Mesothelial cell of epicardium (in vitro differentiated cells): ENCODE measurements at regions not wholly inside any gene's neighbourhood (a gene's known extent, or its start where the extent isn't known, plus 50 kb on each side); places are given as distances from the start of the nearest gene placed in this dataset.

Experiments
- DNase-seq, 2 experiments: peaks; one replicate each; pipeline ENCODE4 v3.0.0; 2021; ENCODE audit warnings: low spot score in 2 of 2; ENCODE audit not compliant: unreplicated experiment in 2 of 2
- H3K27ac Mint-ChIP-seq: 2 replicates; pipeline ENCODE4 v1.8.0; 2021; ENCODE audit warnings: mixed read lengths
- H3K27me3 Mint-ChIP-seq: 2 replicates; pipeline ENCODE4 v1.8.0; 2021; ENCODE audit warnings: low read depth, mixed read lengths
- H3K36me3 Mint-ChIP-seq: 2 replicates; pipeline ENCODE4 v1.8.0; 2021; ENCODE audit warnings: mixed read lengths
- H3K4me1 Mint-ChIP-seq: 2 replicates; pipeline ENCODE4 v1.8.0; 2021; ENCODE audit warnings: mixed read lengths
- H3K4me3 Mint-ChIP-seq: 2 replicates; pipeline ENCODE4 v1.8.0; 2021; ENCODE audit warnings: mild to moderate bottlenecking, moderate library complexity, mixed read lengths
- H3K9me3 Mint-ChIP-seq: 2 replicates; pipeline ENCODE4 v1.8.0; 2021; ENCODE audit warnings: mixed read lengths
- CTCF ChIP-seq: fragments of 200-600 bp; sonication (generic); IDR thresholded peaks from one replicate; pipeline ENCODE4 v1.5.0; 2021; ENCODE audit warnings: antibody characterized with exemption; ENCODE audit not compliant: unreplicated experiment

- H3K4me3 Mint-ChIP-seq, result no peak overlapping the region
- H3K27me3 Mint-ChIP-seq, result peaks cover 59% of the 10 kb centered on the region
- H3K36me3 Mint-ChIP-seq, result no peaks in the 10 kb centered on the region
- DNase-seq, result no peak
- no peak overlapping the region for H3K27ac Mint-ChIP-seq
- H3K9me3 Mint-ChIP-seq, result no peaks in the 10 kb centered on the region
- peaks cover 7% of the 10 kb centered on the region for H3K4me1 Mint-ChIP-seq
- no peak for TF ChIP-seq CTCF
Observed at GRCh38 chr5:175243441-175243840, 200.5 kb downstream of the DRD1 start.

- DNase-seq, result no peak
- peaks cover 7% of the 10 kb centered on the region for H3K4me1 Mint-ChIP-seq
- peaks cover 63% of the 10 kb centered on the region for H3K27me3 Mint-ChIP-seq
- no peaks in the 10 kb centered on the region for H3K36me3 Mint-ChIP-seq
- no peak overlapping the region for H3K4me3 Mint-ChIP-seq
- H3K27ac Mint-ChIP-seq, result no peak overlapping the region
- no peaks in the 10 kb centered on the region for H3K9me3 Mint-ChIP-seq
- no peak for TF ChIP-seq CTCF
Observed at GRCh38 chr5:175242207-175242606, 201.8 kb downstream of the DRD1 start.

GRCh38 chr5:175238326-175238725 lies 205.7 kb downstream of the DRD1 start:
- peaks cover 57% of the 10 kb centered on the region for H3K27me3 Mint-ChIP-seq
- H3K9me3 Mint-ChIP-seq, result no peaks in the 10 kb centered on the region
- H3K4me3 Mint-ChIP-seq, result no peak overlapping the region
- H3K36me3 Mint-ChIP-seq, result no peaks in the 10 kb centered on the region
- no peak overlapping the region for H3K27ac Mint-ChIP-seq
- TF ChIP-seq CTCF, result no peak
- no peak for DNase-seq
- H3K4me1 Mint-ChIP-seq, result no peaks in the 10 kb centered on the region

- H3K36me3 Mint-ChIP-seq, result no peaks in the 10 kb centered on the region
- no peaks in the 10 kb centered on the region for H3K9me3 Mint-ChIP-seq
- no peak for DNase-seq
- H3K4me1 Mint-ChIP-seq, result no peaks in the 10 kb centered on the region
- no peak overlapping the region for H3K4me3 Mint-ChIP-seq
- no peak overlapping the region for H3K27ac Mint-ChIP-seq
- no peak for TF ChIP-seq CTCF
- peaks cover 68% of the 10 kb centered on the region for H3K27me3 Mint-ChIP-seq
Observed at GRCh38 chr5:175236176-175236575, 207.8 kb downstream of the DRD1 start.

- no peak for DNase-seq
- Mint-ChIP-seq H3K4me1 (no peaks in the 10 kb centered on the region), H3K9me3 (no peaks in the 10 kb centered on the region), H3K36me3 (no peaks in the 10 kb centered on the region), H3K4me3 (no peak overlapping the region), H3K27ac (no peak overlapping the region), H3K27me3 (peaks cover 67% of the 10 kb centered on the region)
- no peak for TF ChIP-seq CTCF
Observed at GRCh38 chr5:175235251-175235960, 208.6 kb downstream of the DRD1 start.

GRCh38 chr5:175230299-175230698 lies 213.7 kb downstream of the DRD1 start:
- Mint-ChIP-seq H3K27ac (no peak overlapping the region), H3K27me3 (peaks cover 48% of the 10 kb centered on the region), H3K9me3 (peaks cover 4% of the 10 kb centered on the region), H3K4me1 (no peaks in the 10 kb centered on the region), H3K36me3 (no peaks in the 10 kb centered on the region), H3K4me3 (no peak overlapping the region)
- DNase-seq, result no peak
- TF ChIP-seq CTCF, result no peak
